ENCODE measurements at regions not wholly inside any gene's neighbourhood (a gene's known extent, or its start where the extent isn't known, plus 50 kb on each side); places are given as distances from the start of the nearest gene placed in this dataset.

- ChIA-PET CTCF (no interaction called here), POLR2A (ENCODE audit: low non-redundant PET) (no interaction called here)
- intact Hi-C loops (cut with micrococcal nuclease; ENCODE audit: unreplicated experiment) = no loop called here
- H3K27ac ChIP-seq (ENCODE audit: low read depth, low read length, poor library complexity, severe bottlenecking) = no peak overlapping the region
- no TSS peak for BruUV-seq (replicated peaks)
- H3K27me3 ChIP-seq (replicated peaks; ENCODE audit: insufficient read depth, low read depth, low read length, poor library complexity) = no peaks in the 10 kb centered on the region
- H3K36me3 ChIP-seq (ENCODE audit: insufficient read depth, low read length, poor library complexity, severe bottlenecking) = no peaks in the 10 kb centered on the region
- no peak for TF ChIP-seq EZH2 (IDR thresholded peaks at IDR 0.05; ENCODE audit: borderline replicate concordance, low read depth, low read length, poor library complexity, severe bottlenecking)
- TF ChIP-seq CTCF (conservative IDR thresholded peaks at IDR 0.05; ENCODE audit: low read depth, low read length) = no peak
- no peaks in the 10 kb centered on the region for H3K4me1 ChIP-seq (ENCODE audit: insufficient read depth, low read length, poor library complexity, severe bottlenecking)
- DNase-seq (ENCODE audit: low spot score) = no peak
- no peaks in the 10 kb centered on the region for H3K9me3 ChIP-seq (ENCODE audit: low read depth, low read length, poor library complexity, severe bottlenecking)
- H3K4me3 ChIP-seq (ENCODE audit: low read depth, low read length, poor library complexity, severe bottlenecking) = no peak overlapping the region
Observed at GRCh38 chr11:95486979-95487378, 256.0 kb upstream of the SESN3 start.

GRCh38 chr11:95486466-95486865, 255.5 kb upstream of the SESN3 start:
- no TSS peak for BruUV-seq (replicated peaks)
- POLR2A ChIA-PET (ENCODE audit: low non-redundant PET) = no interaction called here
- no peak overlapping the region for H3K4me3 ChIP-seq (ENCODE audit: low read depth, low read length, poor library complexity, severe bottlenecking)
- H3K27me3 ChIP-seq (replicated peaks; ENCODE audit: insufficient read depth, low read depth, low read length, poor library complexity) = no peaks in the 10 kb centered on the region
- CTCF ChIA-PET = no interaction called here
- H3K36me3 ChIP-seq (ENCODE audit: insufficient read depth, low read length, poor library complexity, severe bottlenecking) = no peaks in the 10 kb centered on the region
- H3K4me1 ChIP-seq (ENCODE audit: insufficient read depth, low read length, poor library complexity, severe bottlenecking) = no peaks in the 10 kb centered on the region
- no peaks in the 10 kb centered on the region for H3K9me3 ChIP-seq (ENCODE audit: low read depth, low read length, poor library complexity, severe bottlenecking)
- TF ChIP-seq EZH2 (IDR thresholded peaks at IDR 0.05; ENCODE audit: borderline replicate concordance, low read depth, low read length, poor library complexity, severe bottlenecking) = no peak
- TF ChIP-seq CTCF (conservative IDR thresholded peaks at IDR 0.05; ENCODE audit: low read depth, low read length) = no peak
- H3K27ac ChIP-seq (ENCODE audit: low read depth, low read length, poor library complexity, severe bottlenecking) = no peak overlapping the region
- no peak for DNase-seq (ENCODE audit: low spot score)
- intact Hi-C loops (cut with micrococcal nuclease; ENCODE audit: unreplicated experiment) = no loop called here

GRCh38 chr11:95485115-95485900, 254.3 kb upstream of the SESN3 start:
- DNase-seq (ENCODE audit: low spot score) = no peak
- intact Hi-C loops (cut with micrococcal nuclease; ENCODE audit: unreplicated experiment) = no loop called here
- no TSS peak for BruUV-seq (replicated peaks)
- POLR2A ChIA-PET (ENCODE audit: low non-redundant PET) = no interaction called here
- Histone ChIP-seq H3K27ac (ENCODE audit: low read depth, low read length, poor library complexity, severe bottlenecking) (no peak overlapping the region), H3K4me1 (ENCODE audit: insufficient read depth, low read length, poor library complexity, severe bottlenecking) (no peaks in the 10 kb centered on the region), H3K36me3 (ENCODE audit: insufficient read depth, low read length, poor library complexity, severe bottlenecking) (no peaks in the 10 kb centered on the region), H3K9me3 (ENCODE audit: low read depth, low read length, poor library complexity, severe bottlenecking) (no peaks in the 10 kb centered on the region), H3K27me3 (replicated peaks; ENCODE audit: insufficient read depth, low read depth, low read length, poor library complexity) (no peaks in the 10 kb centered on the region), H3K4me3 (ENCODE audit: low read depth, low read length, poor library complexity, severe bottlenecking) (no peak overlapping the region)
- TF ChIP-seq EZH2 (IDR thresholded peaks at IDR 0.05; ENCODE audit: borderline replicate concordance, low read depth, low read length, poor library complexity, severe bottlenecking) (no peak), CTCF (conservative IDR thresholded peaks at IDR 0.05; ENCODE audit: low read depth, low read length) (no peak)
- CTCF ChIA-PET = no interaction called here

Data from A673 (cell line).